IPS DF 6.9 (cell line): ENCODE measurements at regions not wholly inside any gene's neighbourhood (a gene's known extent, or its start where the extent isn't known, plus 50 kb on each side); places are given as distances from the start of the nearest gene placed in this dataset.

Experiments used
- DNase-seq: peaks from one replicate; pipeline ENCODE4 v3.0.0-alpha.2; 2013; ENCODE audit warnings: low read depth, low spot score
- H3K27ac ChIP-seq: one replicate; pipeline ENCODE4 v1.5.1; 2013; ENCODE audit warnings: low read length, control low read depth
- H3K27me3 ChIP-seq: 2 replicates; pipeline ENCODE4 v1.6.1; 2013; ENCODE audit warnings: mild to moderate bottlenecking, low read length; ENCODE audit not compliant: control insufficient read depth, insufficient read depth
- H3K36me3 ChIP-seq: 2 replicates; pipeline ENCODE4 v1.6.1; 2013; ENCODE audit warnings: low read length; ENCODE audit not compliant: control insufficient read depth, insufficient read depth
- H3K4me1 ChIP-seq: 2 replicates; pipeline ENCODE4 v1.6.1; 2013; ENCODE audit warnings: low read length; ENCODE audit not compliant: control insufficient read depth, insufficient read depth
- H3K4me3 ChIP-seq: 2 replicates; pipeline ENCODE4 v1.5.1; 2013; ENCODE audit warnings: mild to moderate bottlenecking, low read length
- H3K9me3 ChIP-seq: 2 replicates; pipeline ENCODE4 v1.6.1; 2013; ENCODE audit warnings: low read length, inconsistent platforms; ENCODE audit not compliant: control insufficient read depth, insufficient read depth
- WGBS: extraction: QIAGEN DNeasy Blood & Tissue Kit; methylation state at CpG from one replicate; pipeline ENCODE4 v1.1.7; 2013; ENCODE audit warnings: mixed read lengths, missing lambda C conversion rate; ENCODE audit not compliant: insufficient read length, insufficient coverage; 5-methylcytosine and 5-hydroxymethylcytosine counted together

DNA sequence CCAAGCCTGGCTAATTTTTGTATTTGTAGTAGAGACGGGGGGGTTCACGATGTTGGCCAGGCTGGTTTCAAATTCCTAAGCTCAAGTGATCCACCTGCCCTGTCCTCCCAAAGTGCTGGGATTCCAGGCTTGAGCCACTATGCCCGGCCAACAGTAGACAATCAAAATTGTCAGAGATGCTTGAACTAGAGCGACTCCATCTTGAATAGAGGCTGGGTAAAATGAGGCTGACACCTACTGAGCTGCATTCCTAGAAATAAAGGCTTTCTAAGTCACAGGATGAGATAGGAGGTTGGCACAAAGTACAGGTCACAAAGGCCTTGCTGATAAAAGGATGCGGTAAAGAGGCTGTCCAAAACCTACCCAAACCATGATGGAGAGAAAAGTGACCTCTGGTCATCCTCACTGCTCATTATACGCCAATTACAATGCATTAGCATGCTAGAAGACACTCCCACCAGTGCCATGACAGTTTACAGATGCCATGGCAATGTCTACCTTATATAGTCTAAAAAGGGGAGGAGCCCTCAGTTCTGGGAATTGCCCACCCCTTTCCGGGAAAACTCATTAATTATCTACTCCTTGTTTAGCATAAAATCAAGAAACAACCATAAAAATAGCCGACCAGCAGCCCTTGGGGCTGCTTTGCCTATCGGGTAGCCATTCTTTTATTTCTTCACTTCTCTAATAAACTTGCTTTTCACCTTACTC, 134.5 kb downstream of the BAMBI start:
- Histone ChIP-seq H3K4me3 (no peak overlapping the region), H3K4me1 (peaks cover 5% of the 10 kb centered on the region; the same call in 1 of the 2 replicates), H3K27me3 (no peaks in the 10 kb centered on the region), H3K36me3 (no peaks in the 10 kb centered on the region), H3K9me3 (no peaks in the 10 kb centered on the region), H3K27ac (no peak overlapping the region)
- no CpG with 5 or more reads among the region's 9 CpGs for WGBS
- DNase-seq: no peak

DNA sequence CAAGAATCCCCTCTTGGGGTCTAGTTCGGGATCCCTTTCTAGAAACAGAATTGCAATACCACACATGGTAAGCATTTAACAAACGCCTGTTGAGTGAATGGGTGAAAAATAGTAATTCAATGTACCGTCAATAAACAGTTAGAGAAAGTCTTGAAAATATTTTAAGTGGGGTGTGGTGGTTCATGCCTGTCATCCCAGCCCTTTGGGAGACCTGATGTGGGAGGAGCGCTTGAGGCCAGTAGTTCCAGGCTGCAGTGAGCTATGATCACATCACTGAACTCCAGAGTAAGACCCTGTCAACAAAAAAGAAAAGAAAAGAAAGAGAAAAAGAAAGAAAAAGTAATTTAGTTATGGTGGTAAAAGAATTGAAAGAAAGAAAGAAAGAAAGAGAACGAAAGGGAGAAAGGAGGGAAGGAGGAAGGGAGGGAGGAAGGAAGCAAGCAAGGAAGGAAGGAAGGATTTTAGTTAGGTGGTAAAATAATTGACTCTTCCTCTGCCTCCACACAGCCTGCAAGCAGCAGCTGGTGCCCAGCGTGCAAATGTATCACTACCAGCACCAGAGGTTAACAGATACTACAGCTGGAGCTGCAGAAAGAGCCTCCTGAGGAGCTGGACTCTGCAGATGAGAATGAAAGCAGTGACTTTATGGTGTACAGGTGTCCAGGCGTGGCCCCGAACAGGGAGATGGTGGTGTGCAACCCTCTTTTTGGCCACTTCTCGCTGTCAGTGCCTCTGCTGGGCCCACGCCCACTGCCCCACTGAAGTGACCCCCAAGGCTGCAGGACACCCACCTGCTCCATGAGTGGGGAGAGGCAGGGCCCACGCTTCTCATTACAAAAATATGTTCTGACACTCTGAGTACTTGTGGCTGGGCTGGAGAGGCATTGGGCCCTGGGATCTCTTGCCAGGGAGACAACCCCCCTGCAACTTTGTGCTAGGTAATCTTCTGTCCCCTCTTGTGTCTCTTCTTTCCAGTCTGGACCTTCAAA, 135.4 kb downstream of the BAMBI start:
- DNase-seq: no peak
- H3K36me3 ChIP-seq: no peaks in the 10 kb centered on the region
- H3K4me1 ChIP-seq: peaks cover 5% of the 10 kb centered on the region; the same call in 1 of the 2 replicates
- no peak overlapping the region for H3K27ac ChIP-seq
- no peaks in the 10 kb centered on the region for H3K9me3 ChIP-seq
- H3K4me3 ChIP-seq: no peak overlapping the region
- 45% methylated on average over 1 of the region's 11 CpGs for WGBS
- no peaks in the 10 kb centered on the region for H3K27me3 ChIP-seq

DNA sequence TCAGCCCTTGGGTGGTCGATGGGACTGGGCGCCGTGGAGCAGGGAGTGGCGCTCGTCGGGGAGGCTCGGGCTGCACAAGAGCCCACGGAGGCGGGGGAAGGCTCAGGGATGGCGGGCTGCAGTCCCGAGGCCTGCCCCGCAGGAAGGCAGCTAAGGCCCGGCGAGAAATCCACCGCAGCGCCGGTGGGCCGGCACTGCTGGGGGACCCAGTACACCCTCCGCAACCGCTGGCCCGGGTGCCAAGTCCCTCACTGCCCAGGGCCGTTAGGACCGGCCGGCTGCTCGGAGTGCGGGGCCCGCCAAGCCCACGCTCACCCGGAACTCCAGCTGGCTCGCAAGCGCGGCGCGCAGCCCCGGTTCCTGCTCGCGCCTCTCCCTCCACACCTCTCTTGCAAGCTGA, 138.4 kb downstream of the BAMBI start:
- Histone ChIP-seq H3K9me3 (no peaks in the 10 kb centered on the region), H3K27ac (no peak overlapping the region), H3K36me3 (no peaks in the 10 kb centered on the region), H3K27me3 (no peaks in the 10 kb centered on the region), H3K4me3 (no peak overlapping the region), H3K4me1 (peaks cover 1% of the 10 kb centered on the region; the same call in 1 of the 2 replicates)
- no CpG with 5 or more reads among the region's 37 CpGs for WGBS
- DNase-seq: no peak

DNA sequence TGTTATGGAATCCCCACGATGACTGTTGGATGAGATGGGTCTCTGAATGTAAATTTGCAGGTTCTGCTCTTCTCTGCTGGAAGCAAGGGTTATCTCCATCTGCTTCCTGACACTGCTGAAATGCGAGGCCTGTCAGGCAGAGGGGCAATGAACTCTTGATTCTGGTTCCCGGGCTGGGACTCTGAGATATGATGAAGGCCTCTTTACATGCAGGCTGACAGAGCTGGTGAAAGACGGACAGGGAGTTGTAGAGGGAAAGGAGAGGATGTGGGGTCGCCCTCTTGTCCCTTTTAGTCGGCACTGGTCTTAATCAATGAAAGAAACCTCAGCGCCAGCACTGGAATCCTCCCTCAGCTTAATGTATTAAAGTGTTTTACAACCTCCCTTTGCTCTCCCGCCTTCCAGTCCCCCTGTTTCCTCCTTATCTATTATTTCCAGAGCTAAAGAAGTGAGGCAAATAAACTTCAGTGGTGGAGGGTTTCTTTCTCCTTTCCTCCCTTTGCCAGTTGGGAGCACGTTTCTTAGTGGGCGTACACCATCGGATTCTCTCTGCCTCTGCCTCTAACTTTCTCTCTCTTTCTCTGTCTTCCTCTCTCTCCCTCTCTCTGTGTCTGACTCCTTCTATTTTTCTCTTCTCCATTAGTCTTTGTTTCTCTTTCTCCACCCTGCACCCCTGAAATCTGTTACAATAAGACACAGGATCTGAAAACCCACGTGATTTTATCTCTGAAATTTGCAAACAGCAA, 145.6 kb downstream of the BAMBI start:
- no CpG with 5 or more reads among the region's 12 CpGs for WGBS
- Histone ChIP-seq H3K36me3 (no peaks in the 10 kb centered on the region), H3K9me3 (no peaks in the 10 kb centered on the region), H3K4me3 (no peak overlapping the region), H3K27me3 (no peaks in the 10 kb centered on the region), H3K27ac (no peak overlapping the region), H3K4me1 (no peaks in the 10 kb centered on the region)
- DNase-seq: no peak

DNA sequence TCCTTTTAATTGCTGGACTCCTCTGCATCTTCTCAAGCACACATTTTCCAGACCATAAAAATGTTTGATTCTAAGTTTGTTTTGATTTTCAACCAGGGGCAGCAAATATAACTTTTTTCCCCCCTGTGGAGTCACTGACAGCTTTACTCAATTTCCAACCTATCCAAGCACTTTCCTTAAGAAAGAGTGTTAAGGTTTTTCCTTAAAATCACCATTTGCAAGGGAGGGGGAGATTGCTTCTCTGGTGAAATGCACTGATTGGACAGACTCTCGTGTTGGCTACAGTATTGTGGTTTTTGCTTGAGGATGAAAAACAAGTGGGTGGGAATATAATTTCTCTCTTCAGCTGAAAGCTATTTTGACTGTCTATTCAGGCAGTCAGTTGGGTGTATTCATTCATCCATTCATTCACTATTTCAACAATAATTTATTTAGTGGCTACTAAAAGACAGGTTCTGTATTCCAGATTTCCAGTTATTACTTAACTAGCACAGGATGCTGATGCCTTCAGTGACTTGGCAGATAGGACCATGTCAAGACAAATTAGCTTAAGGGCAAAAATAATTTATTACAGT, 146.3 kb downstream of the BAMBI start:
- Histone ChIP-seq H3K9me3 (no peaks in the 10 kb centered on the region), H3K36me3 (no peaks in the 10 kb centered on the region), H3K27me3 (no peaks in the 10 kb centered on the region), H3K4me1 (no peaks in the 10 kb centered on the region), H3K27ac (no peak overlapping the region), H3K4me3 (no peak overlapping the region)
- DNase-seq: no peak
- no CpG with 5 or more reads among the region's 1 CpG for WGBS

DNA sequence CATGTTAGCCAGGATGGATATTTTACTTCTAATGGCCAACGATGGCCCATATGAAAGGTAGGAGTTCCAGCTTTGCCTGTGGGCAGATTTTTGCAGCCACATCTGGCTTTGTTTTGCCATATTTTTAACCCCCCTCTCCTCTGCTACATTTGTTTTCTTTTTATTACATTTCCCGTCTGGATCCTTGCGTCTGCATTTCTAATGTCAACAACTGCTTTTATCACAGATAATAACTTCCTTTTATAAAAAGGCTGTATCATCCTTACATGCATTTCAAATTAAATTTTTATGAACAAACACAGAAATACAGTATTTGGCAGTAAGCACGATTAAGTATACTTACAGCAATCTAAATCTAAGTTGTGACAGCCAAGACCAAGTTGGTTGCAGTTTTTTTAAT, 156.0 kb downstream of the BAMBI start:
- no CpG with 5 or more reads among the region's 4 CpGs for WGBS

DNA sequence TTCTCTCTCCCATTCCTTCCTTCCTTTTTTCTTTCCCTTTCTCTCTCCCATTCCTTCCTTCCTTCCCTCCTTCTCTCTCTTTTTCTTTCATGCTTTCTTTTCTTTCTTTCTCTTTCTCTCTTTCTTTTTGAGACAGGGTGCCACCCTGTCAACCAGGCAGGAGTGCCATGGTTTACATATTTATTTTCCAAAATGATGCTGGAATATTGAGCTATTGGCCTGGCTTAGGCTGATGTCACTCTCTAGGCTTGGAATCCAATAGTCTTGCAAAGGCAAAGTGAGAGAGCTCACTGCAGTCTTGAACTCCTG, 159.1 kb downstream of the BAMBI start:
- Histone ChIP-seq H3K4me1 (no peaks in the 10 kb centered on the region), H3K27me3 (no peaks in the 10 kb centered on the region), H3K4me3 (no peak overlapping the region), H3K27ac (no peak overlapping the region), H3K36me3 (no peaks in the 10 kb centered on the region), H3K9me3 (no peaks in the 10 kb centered on the region)
- no peak for DNase-seq

More for the DNA sequence above, 156.0 kb downstream of the BAMBI start:
- H3K4me3 ChIP-seq: no peak overlapping the region
- H3K4me1 ChIP-seq: no peaks in the 10 kb centered on the region
- H3K27me3 ChIP-seq: no peaks in the 10 kb centered on the region
- H3K9me3 ChIP-seq: no peaks in the 10 kb centered on the region
- H3K36me3 ChIP-seq: no peaks in the 10 kb centered on the region
- DNase-seq: no peak
- no peak overlapping the region for H3K27ac ChIP-seq

DNA sequence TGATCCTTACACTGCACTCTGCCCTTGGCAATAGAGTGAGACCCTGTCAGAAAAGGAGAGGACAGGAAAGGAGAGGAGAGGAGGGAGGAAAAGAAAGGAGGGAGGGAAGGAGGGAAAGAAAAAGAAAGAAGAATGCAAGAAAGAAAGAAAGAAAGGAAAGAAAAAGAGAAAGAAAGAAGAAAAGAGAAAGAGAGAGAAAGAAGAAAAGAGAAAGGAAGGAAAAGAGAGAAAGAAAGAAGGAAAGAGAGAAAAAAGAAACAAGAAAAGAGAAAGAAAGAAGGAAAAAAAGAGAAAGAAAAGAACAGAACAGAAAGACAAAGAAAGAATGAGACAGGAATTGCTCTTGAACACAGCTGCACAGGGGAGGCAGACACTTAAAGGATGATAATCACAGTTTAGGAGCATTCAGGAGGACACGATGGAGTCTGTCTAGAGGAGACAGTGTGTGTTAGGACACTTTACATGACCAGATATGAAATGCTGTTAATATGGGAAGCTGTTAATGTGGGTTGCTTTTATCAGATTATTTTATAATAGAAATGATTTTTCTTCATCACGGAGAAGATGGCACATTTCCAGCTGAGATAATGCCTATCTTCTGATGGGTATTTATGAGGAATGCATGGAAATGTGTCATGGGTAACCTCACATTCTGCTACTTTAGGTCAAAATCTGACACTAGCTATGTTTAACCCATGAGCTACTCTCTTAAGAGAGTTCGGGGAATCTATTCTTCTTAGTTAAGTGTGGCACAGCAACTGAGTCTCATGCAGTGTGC, 160.5 kb downstream of the BAMBI start:
- Histone ChIP-seq H3K36me3 (no peaks in the 10 kb centered on the region), H3K9me3 (no peaks in the 10 kb centered on the region), H3K27me3 (no peaks in the 10 kb centered on the region), H3K27ac (no peak overlapping the region), H3K4me3 (no peak overlapping the region), H3K4me1 (no peaks in the 10 kb centered on the region)
- no CpG with 5 or more reads among the region's 3 CpGs for WGBS
- no peak for DNase-seq

DNA sequence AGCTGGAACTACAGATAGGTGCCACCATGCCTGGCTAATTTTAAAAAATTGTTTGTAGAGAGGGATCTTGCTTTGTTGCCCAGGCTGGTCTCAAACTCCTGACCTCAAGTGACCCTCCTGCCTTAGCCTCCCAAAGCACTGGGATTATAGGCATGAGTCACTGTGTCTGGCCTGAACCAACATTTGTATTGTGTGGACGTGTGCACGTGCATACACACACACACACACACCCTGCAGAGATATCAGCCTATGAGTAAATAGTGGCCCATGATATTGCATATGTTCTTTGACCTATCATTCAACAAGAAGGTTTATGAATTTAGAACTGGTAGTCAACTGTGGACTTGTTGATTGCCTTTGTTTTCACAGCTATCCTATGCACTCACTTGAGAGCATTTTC, 161.6 kb downstream of the BAMBI start:
- Histone ChIP-seq H3K4me1 (no peaks in the 10 kb centered on the region), H3K36me3 (no peaks in the 10 kb centered on the region), H3K27me3 (no peaks in the 10 kb centered on the region), H3K9me3 (no peaks in the 10 kb centered on the region), H3K27ac (no peak overlapping the region), H3K4me3 (no peak overlapping the region)
- no peak for DNase-seq
- no CpG with 5 or more reads among the region's 2 CpGs for WGBS
